ENCODE measurements at regions not wholly inside any gene's neighbourhood (a gene's known extent, or its start where the extent isn't known, plus 50 kb on each side); places are given as distances from the start of the nearest gene placed in this dataset.

- 38% methylated on average over 5 of the region's 5 CpGs for WGBS
Observed at GRCh38 chr5:43855452-43855851, 252.5 kb downstream of the NNT start.

GRCh38 chr5:43854697-43855292 is 251.8 kb downstream of the NNT start:
- DNase-seq (ENCODE audit: low spot score): no peak
- 57% methylated on average over 1 of the region's 1 CpG for WGBS
- Histone ChIP-seq H3K9me3 (no peaks in the 10 kb centered on the region), H3K36me3 (no peaks in the 10 kb centered on the region), H3K27me3 (replicated peaks; ENCODE audit: insufficient read depth) (no peaks in the 10 kb centered on the region), H3K4me1 (replicated peaks) (no peaks in the 10 kb centered on the region), H3K27ac (no peak overlapping the region), H3K4me3 (no peak overlapping the region)
- intact Hi-C loops (cut with DNase I): no loop called here
- no peak for TF ChIP-seq CTCF (IDR thresholded peaks at IDR 0.05)
- TF ChIP-seq POLR2A (IDR thresholded peaks at IDR 0.05): no peak
- TF ChIP-seq POLR2AphosphoS5 (IDR thresholded peaks at IDR 0.05): no peak

More at GRCh38 chr5:43855452-43855851, 252.5 kb downstream of the NNT start:
- H3K27ac ChIP-seq: no peak overlapping the region
- H3K9me3 ChIP-seq: no peaks in the 10 kb centered on the region
- H3K27me3 ChIP-seq (replicated peaks; ENCODE audit: insufficient read depth): no peaks in the 10 kb centered on the region
- H3K4me3 ChIP-seq: no peak overlapping the region
- TF ChIP-seq POLR2A (IDR thresholded peaks at IDR 0.05) (no peak), POLR2AphosphoS5 (IDR thresholded peaks at IDR 0.05) (no peak), CTCF (IDR thresholded peaks at IDR 0.05) (no peak)
- no peaks in the 10 kb centered on the region for H3K36me3 ChIP-seq
- H3K4me1 ChIP-seq (replicated peaks): no peaks in the 10 kb centered on the region
- intact Hi-C loops (cut with DNase I): no loop called here
- no peak for DNase-seq (ENCODE audit: low spot score)

GRCh38 chr5:43852279-43852678 is 249.3 kb downstream of the NNT start:
- 94% methylated on average over 4 of the region's 4 CpGs for WGBS
- H3K27ac ChIP-seq: no peak overlapping the region
- no peaks in the 10 kb centered on the region for H3K9me3 ChIP-seq
- no peaks in the 10 kb centered on the region for H3K4me1 ChIP-seq (replicated peaks)
- no peaks in the 10 kb centered on the region for H3K27me3 ChIP-seq (replicated peaks; ENCODE audit: insufficient read depth)
- intact Hi-C loops (cut with DNase I): no loop called here
- no peak for DNase-seq (ENCODE audit: low spot score)
- TF ChIP-seq POLR2AphosphoS5 (IDR thresholded peaks at IDR 0.05) (no peak), POLR2A (IDR thresholded peaks at IDR 0.05) (no peak), CTCF (IDR thresholded peaks at IDR 0.05) (no peak)
- H3K36me3 ChIP-seq: no peaks in the 10 kb centered on the region
- H3K4me3 ChIP-seq: no peak overlapping the region

- 89% methylated on average over 7 of the region's 7 CpGs for WGBS
- Histone ChIP-seq H3K27me3 (replicated peaks; ENCODE audit: insufficient read depth) (no peaks in the 10 kb centered on the region), H3K27ac (no peak overlapping the region), H3K36me3 (no peaks in the 10 kb centered on the region), H3K4me3 (no peak overlapping the region), H3K9me3 (no peaks in the 10 kb centered on the region), H3K4me1 (replicated peaks) (no peaks in the 10 kb centered on the region)
- no peak for TF ChIP-seq POLR2AphosphoS5 (IDR thresholded peaks at IDR 0.05)
- TF ChIP-seq CTCF (IDR thresholded peaks at IDR 0.05): no peak
- TF ChIP-seq POLR2A (IDR thresholded peaks at IDR 0.05): no peak
- intact Hi-C loops (cut with DNase I): no loop called here
- DNase-seq (ENCODE audit: low spot score): no peak
Observed at GRCh38 chr5:43851741-43852140, 248.8 kb downstream of the NNT start.

- no peaks in the 10 kb centered on the region for H3K36me3 ChIP-seq
- H3K4me3 ChIP-seq: no peak overlapping the region
- no peak for DNase-seq (ENCODE audit: low spot score)
- no peak overlapping the region for H3K27ac ChIP-seq
- no peaks in the 10 kb centered on the region for H3K4me1 ChIP-seq (replicated peaks)
- no peak for TF ChIP-seq POLR2A (IDR thresholded peaks at IDR 0.05)
- no peak for TF ChIP-seq CTCF (IDR thresholded peaks at IDR 0.05)
- intact Hi-C loops (cut with DNase I): no loop called here
- H3K27me3 ChIP-seq (replicated peaks; ENCODE audit: insufficient read depth): no peaks in the 10 kb centered on the region
- H3K9me3 ChIP-seq: no peaks in the 10 kb centered on the region
- whole genome bisulfite sequencing: 69% methylated on average over 4 of the region's 4 CpGs
Observed at GRCh38 chr5:43840424-43841125, 237.6 kb downstream of the NNT start.
